Parathyroid adenoma (tissue), 2 donors: ENCODE measurements at regions not wholly inside any gene's neighbourhood (a gene's known extent, or its start where the extent isn't known, plus 50 kb on each side); places are given as distances from the start of the nearest gene placed in this dataset.

Experiments
- H2AFZ ChIP-seq: fragments of 300-600 bp; sonication (generic); one replicate; pipeline ENCODE4 v1.7.0; 2017; ENCODE audit warnings: antibody characterized with exemption, mild to moderate bottlenecking
- H3K27ac ChIP-seq: fragments of 300-600 bp; sonication (generic); one replicate; pipeline ENCODE4 v1.7.0; 2017
- H3K27me3 ChIP-seq: fragments of 300-600 bp; sonication (generic); one replicate; pipeline ENCODE4 v1.7.0; 2017; ENCODE audit warnings: low read length; ENCODE audit not compliant: control insufficient read depth, insufficient read depth
- H3K36me3 ChIP-seq: fragments of 300-600 bp; sonication (generic); one replicate; pipeline ENCODE4 v1.7.0; 2017; ENCODE audit warnings: low read length; ENCODE audit not compliant: control insufficient read depth, insufficient read depth
- H3K4me1 ChIP-seq: fragments of 300-600 bp; sonication (generic); one replicate; pipeline ENCODE4 v1.7.0; 2017; ENCODE audit warnings: control low read depth
- H3K4me2 ChIP-seq: fragments of 300-600 bp; sonication (generic); one replicate; pipeline ENCODE4 v1.7.0; 2017; ENCODE audit warnings: low read length
- H3K4me3 ChIP-seq: fragments of 300-600 bp; sonication (generic); one replicate; pipeline ENCODE4 v1.7.0; 2017; ENCODE audit warnings: low read depth, low read length
- H3K79me2 ChIP-seq: fragments of 300-600 bp; sonication (generic); one replicate; pipeline ENCODE4 v1.7.0; 2017; ENCODE audit warnings: control low read depth
- H3K9ac ChIP-seq: fragments of 300-600 bp; sonication (generic); one replicate; pipeline ENCODE4 v1.7.0; 2017; ENCODE audit warnings: mild to moderate bottlenecking
- H3K9me3 ChIP-seq: fragments of 300-600 bp; sonication (generic); one replicate; pipeline ENCODE4 v1.7.0; 2017; ENCODE audit warnings: low read length; ENCODE audit not compliant: control insufficient read depth
- TF ChIP-seq, protein P1 (sequence below): fragments of 300-600 bp; sonication (generic); IDR thresholded peaks from one replicate; pipeline ENCODE4 v1.7.0; 2017; ENCODE audit warnings: antibody characterized with exemption, mild to moderate bottlenecking
- donor health status: primary hyperparathyroidism.

DNA sequence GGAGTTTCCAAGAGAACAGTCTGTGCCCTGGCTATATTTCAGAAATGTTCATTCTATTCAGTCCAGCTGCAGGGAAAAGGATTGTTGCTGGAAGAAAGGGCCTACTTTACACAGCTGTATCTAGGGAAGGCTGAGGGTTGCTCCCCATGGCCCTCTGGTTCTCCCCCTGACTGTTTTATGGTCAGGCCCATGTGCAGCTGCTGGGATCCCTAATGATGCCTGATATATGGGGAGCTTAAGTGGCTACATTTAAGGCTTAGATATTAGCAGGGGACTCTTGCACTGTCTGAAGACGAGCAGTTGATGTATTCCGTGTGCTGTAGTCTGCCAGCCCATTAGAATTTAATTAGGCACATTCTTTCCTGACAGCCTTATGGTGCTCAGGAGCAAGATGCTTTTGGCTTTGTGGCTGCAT lies 72.0 kb downstream of the FAM43A start:
- no peaks in the 10 kb centered on the region for H3K79me2 ChIP-seq
- no peaks in the 10 kb centered on the region for H3K36me3 ChIP-seq
- no peaks in the 10 kb centered on the region for H3K9me3 ChIP-seq
- H3K27ac ChIP-seq, result no peak overlapping the region
- H2AFZ ChIP-seq, result no peak overlapping the region
- no peak overlapping the region for H3K4me2 ChIP-seq
- no peak overlapping the region for H3K4me3 ChIP-seq
- H3K4me1 ChIP-seq, result no peaks in the 10 kb centered on the region
- no peak overlapping the region for H3K9ac ChIP-seq
- no peaks in the 10 kb centered on the region for H3K27me3 ChIP-seq
- TF ChIP-seq, protein P1, sequence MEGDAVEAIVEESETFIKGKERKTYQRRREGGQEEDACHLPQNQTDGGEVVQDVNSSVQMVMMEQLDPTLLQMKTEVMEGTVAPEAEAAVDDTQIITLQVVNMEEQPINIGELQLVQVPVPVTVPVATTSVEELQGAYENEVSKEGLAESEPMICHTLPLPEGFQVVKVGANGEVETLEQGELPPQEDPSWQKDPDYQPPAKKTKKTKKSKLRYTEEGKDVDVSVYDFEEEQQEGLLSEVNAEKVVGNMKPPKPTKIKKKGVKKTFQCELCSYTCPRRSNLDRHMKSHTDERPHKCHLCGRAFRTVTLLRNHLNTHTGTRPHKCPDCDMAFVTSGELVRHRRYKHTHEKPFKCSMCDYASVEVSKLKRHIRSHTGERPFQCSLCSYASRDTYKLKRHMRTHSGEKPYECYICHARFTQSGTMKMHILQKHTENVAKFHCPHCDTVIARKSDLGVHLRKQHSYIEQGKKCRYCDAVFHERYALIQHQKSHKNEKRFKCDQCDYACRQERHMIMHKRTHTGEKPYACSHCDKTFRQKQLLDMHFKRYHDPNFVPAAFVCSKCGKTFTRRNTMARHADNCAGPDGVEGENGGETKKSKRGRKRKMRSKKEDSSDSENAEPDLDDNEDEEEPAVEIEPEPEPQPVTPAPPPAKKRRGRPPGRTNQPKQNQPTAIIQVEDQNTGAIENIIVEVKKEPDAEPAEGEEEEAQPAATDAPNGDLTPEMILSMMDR, result no peak

DNA sequence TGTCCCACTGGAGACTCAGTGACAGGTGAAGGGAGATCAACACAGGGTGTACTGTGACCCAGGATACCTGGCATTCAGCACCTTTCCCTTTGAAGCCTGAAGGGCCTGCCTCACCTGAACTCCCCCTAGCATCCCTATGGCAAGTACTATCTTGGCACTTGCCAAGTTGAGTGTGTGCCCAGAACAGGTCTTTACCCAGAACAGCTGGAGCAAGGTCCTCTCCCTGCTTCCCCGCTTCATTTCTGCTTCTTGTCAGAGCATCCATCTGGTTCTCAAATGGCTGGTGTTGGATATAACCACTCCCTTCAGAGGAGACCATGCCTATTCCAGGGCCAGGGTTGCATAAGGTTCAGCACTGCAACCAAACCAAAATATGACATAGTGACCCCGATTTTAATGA lies 73.0 kb downstream of the FAM43A start:
- H3K36me3 ChIP-seq, result no peaks in the 10 kb centered on the region
- no peaks in the 10 kb centered on the region for H3K4me1 ChIP-seq
- H3K9ac ChIP-seq, result no peak overlapping the region
- H2AFZ ChIP-seq, result no peak overlapping the region
- H3K27me3 ChIP-seq, result no peaks in the 10 kb centered on the region
- H3K4me3 ChIP-seq, result no peak overlapping the region
- H3K9me3 ChIP-seq, result no peaks in the 10 kb centered on the region
- TF ChIP-seq, protein P1, result no peak
- no peak overlapping the region for H3K4me2 ChIP-seq
- no peak overlapping the region for H3K27ac ChIP-seq
- no peaks in the 10 kb centered on the region for H3K79me2 ChIP-seq

DNA sequence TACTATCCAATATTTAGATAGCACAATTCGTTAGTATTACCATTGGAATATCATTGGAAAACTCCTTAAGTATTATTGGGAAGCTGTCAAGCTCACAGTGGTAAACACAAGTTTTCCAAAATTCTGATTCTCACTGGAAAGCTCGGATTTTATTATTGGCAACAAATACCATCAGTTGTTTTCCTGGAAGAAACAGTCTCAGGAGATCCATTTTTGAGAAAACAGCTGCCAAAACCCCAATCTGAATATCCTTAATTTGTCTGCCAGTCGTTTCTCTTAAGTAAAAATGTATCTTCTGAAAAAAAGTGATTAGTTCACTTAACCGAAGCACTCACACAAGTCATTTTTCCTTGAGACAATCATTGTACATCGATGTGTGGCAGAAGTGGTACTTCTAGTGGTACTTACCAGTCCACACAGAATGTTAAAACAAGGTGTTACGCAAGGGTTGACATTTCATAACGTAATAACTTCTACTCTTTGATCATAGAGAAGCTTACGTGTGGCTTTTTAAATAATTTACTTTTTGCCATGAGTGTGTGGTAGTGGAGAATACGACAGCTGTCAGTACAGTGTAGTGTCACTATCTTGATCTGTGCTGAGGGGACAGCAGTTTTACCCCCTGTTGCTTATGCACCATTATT lies 74.9 kb downstream of the FAM43A start:
- Histone ChIP-seq H3K4me3 (no peak overlapping the region), H3K36me3 (no peaks in the 10 kb centered on the region), H3K27me3 (no peaks in the 10 kb centered on the region), H3K27ac (no peak overlapping the region), H3K9ac (no peak overlapping the region), H3K4me1 (peaks cover 3% of the 10 kb centered on the region), H3K9me3 (no peaks in the 10 kb centered on the region), H3K79me2 (no peaks in the 10 kb centered on the region), H2AFZ (no peak overlapping the region), H3K4me2 (no peak overlapping the region)
- TF ChIP-seq, protein P1, result no peak

DNA sequence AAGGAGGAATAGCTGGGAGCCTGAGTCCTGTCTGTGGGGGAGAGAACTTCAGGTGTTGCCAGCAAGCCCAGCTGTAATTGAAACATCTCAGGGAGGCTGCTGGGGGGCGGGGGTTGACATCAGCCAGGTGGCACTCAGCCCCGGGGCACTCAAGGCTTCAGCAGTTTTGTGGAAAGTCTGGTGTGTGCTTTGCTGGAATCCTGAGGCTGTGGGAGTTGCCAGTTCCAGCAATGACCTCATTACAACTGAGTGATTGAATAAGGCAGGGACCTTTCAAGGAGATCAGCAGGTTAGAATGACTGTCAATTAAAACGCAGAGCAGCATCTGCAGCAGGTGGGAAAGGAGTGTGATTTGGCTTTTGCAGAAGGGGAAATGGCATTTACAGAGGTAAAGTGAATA lies 75.7 kb downstream of the FAM43A start:
- Histone ChIP-seq H3K9me3 (no peaks in the 10 kb centered on the region), H3K9ac (no peak overlapping the region), H3K27ac (no peak overlapping the region), H2AFZ (no peak overlapping the region), H3K79me2 (no peaks in the 10 kb centered on the region), H3K4me1 (peaks cover 3% of the 10 kb centered on the region), H3K36me3 (no peaks in the 10 kb centered on the region), H3K4me3 (no peak overlapping the region), H3K27me3 (no peaks in the 10 kb centered on the region), H3K4me2 (no peak overlapping the region)
- TF ChIP-seq, protein P1, result no peak

DNA sequence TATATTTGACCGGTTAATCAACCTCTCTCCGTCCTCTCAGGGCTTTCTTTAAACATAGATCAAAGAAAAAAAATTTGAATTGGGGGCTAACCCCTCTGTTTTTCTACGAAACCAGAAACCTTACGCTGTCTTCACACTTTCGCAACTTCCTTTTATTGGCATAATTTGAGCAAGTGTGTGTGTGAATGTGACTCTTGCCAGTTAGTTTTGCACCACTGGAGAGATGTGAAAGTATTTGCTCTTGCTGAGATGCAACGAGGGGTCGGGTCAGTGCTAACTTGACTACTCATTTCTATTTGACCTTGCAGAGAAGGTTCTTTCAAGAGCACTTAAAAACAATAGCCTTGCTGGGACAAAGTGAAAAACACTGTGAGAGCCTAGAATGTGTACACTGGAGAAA lies 81.2 kb downstream of the FAM43A start:
- Histone ChIP-seq H3K9ac (no peak overlapping the region), H3K9me3 (no peaks in the 10 kb centered on the region), H3K79me2 (no peaks in the 10 kb centered on the region), H3K27ac (no peak overlapping the region), H2AFZ (no peak overlapping the region), H3K4me1 (peaks cover 3% of the 10 kb centered on the region), H3K4me2 (no peak overlapping the region), H3K4me3 (no peak overlapping the region), H3K27me3 (no peaks in the 10 kb centered on the region), H3K36me3 (no peaks in the 10 kb centered on the region)
- TF ChIP-seq, protein P1, result no peak
